ENCODE measurements at regions not wholly inside any gene's neighbourhood (a gene's known extent, or its start where the extent isn't known, plus 50 kb on each side); places are given as distances from the start of the nearest gene placed in this dataset.

DNA sequence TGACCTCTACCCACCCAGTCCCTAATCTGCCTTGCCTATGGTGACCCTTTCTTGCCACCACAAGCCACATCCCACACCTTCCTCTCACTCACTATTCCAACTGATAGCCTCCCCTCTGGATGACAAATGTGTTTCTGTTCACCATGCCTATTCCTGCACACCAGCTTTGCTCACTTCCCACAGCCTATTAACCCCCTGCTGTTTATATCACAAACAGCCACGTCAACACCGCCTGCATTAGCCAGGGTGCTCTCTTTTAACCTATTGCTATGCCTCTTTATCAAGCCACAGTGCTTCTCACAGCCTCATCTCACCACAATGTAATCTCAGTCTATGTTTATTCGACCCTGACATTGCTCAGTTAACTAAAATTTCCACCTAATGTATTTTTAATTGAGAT, 271.8 kb downstream of the SUCLG1 start:
- ChIA-PET RAD21 (ENCODE audit: unreplicated experiment) (no interaction called here), POLR2A (no interaction called here), CTCF (interaction anchor here (1.1 kb wide), 1 partner anchor 11 kb away, joined by 4 read pairs; no protein-coding TSS in a partner anchor), SMC1A (ENCODE audit: uncharacterized antibody, unreplicated experiment) (no interaction called here)
- Histone ChIP-seq H4K20me1 (ENCODE audit: control insufficient read depth, insufficient read depth) (no peaks in the 10 kb centered on the region), H3K9me3 (replicated peaks; ENCODE audit: control insufficient read depth, insufficient read depth, low read length) (no peaks in the 10 kb centered on the region), H3K4me2 (ENCODE audit: control insufficient read depth, insufficient read depth) (no peak overlapping the region), H3K36me3 (ENCODE audit: control insufficient read depth in 2 of 2, insufficient read depth in 2 of 2, low read length in 1 of 2) (no peaks in the 10 kb centered on the region), H3K27ac (ENCODE audit: control insufficient read depth, insufficient read depth) (no peak overlapping the region), H3K4me3 (no peak overlapping the region), H3K79me2 (ENCODE audit: control insufficient read depth, insufficient read depth, low read length) (no peaks in the 10 kb centered on the region), H3K9ac (ENCODE audit: control insufficient read depth, insufficient read depth, low read length) (no peak overlapping the region), H2AFZ (ENCODE audit: control insufficient read depth, low read depth, low read length) (no peak overlapping the region), H3K27me3 (replicated peaks in 1 of 2; ENCODE audit: control insufficient read depth in 2 of 2, insufficient read depth in 2 of 2, low read length in 1 of 2) (no peaks in the 10 kb centered on the region), H3K4me1 (ENCODE audit: control insufficient read depth, insufficient read depth, low read length) (no peaks in the 10 kb centered on the region)
- intact Hi-C loops (cut with micrococcal nuclease; ENCODE audit: unreplicated experiment) (no loop called here), in situ Hi-C loops (cut with MboI) (no loop called here)
- 0% methylated on average over 3 of the region's 3 CpGs for WGBS (ENCODE audit: insufficient coverage, insufficient replicate concordance, low lambda C conversion rate, missing lambda C conversion rate)
- ATAC-seq (no peak), FAIRE-seq (no peak), DNase-seq (ENCODE audit: low read depth, low spot score) (no peak)
- BruUV-seq (replicated peaks) = no TSS peak
- TF ChIP-seq, protein P1, sequence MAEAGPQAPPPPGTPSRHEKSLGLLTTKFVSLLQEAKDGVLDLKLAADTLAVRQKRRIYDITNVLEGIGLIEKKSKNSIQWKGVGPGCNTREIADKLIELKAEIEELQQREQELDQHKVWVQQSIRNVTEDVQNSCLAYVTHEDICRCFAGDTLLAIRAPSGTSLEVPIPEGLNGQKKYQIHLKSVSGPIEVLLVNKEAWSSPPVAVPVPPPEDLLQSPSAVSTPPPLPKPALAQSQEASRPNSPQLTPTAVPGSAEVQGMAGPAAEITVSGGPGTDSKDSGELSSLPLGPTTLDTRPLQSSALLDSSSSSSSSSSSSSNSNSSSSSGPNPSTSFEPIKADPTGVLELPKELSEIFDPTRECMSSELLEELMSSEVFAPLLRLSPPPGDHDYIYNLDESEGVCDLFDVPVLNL (IDR thresholded peaks at IDR 0.05; ENCODE audit: low read depth, low read length) = no peak
- TF ChIP-seq MEF2B (IDR thresholded peaks at IDR 0.05; ENCODE audit: partially characterized antibody, poor library complexity, severe bottlenecking) = no peak

DNA sequence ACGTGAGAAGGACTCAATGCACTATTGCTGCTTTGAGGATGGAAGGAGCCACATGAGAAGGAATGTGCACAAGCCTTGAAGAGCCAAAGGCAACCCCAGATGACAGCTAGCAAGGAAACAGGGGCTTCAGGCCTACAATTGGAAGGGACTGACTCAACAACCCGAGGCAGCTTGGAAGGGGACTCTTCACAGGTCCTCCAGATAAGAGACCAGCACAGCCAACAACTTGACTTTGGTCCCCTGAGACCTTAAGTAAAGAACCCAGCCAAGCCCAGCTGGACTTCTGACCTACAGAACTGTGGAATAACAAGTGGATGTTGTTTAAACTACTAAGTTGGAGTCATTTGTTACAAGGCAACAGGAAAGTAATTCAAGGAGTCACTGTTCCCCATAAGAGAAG, 277.2 kb downstream of the SUCLG1 start:
- no peaks in the 10 kb centered on the region for H3K27me3 ChIP-seq (replicated peaks in 1 of 2; ENCODE audit: control insufficient read depth in 2 of 2, insufficient read depth in 2 of 2, low read length in 1 of 2)
- ChIA-PET POLR2A (no interaction called here), SMC1A (ENCODE audit: uncharacterized antibody, unreplicated experiment) (no interaction called here), CTCF (interaction anchor here (0.7 kb wide), 1 partner anchor 12 kb away, joined by 3 read pairs; no protein-coding TSS in a partner anchor), RAD21 (ENCODE audit: unreplicated experiment) (no interaction called here)
- H3K9me3 ChIP-seq (replicated peaks; ENCODE audit: control insufficient read depth, insufficient read depth, low read length) = no peaks in the 10 kb centered on the region
- H3K4me3 ChIP-seq = no peak overlapping the region
- no peak overlapping the region for H3K27ac ChIP-seq (ENCODE audit: control insufficient read depth, insufficient read depth)
- no peak overlapping the region for H3K9ac ChIP-seq (ENCODE audit: control insufficient read depth, insufficient read depth, low read length)
- DNase-seq (ENCODE audit: low read depth, low spot score) (no peak), ATAC-seq (no peak), FAIRE-seq (no peak)
- no peaks in the 10 kb centered on the region for H3K36me3 ChIP-seq (ENCODE audit: control insufficient read depth in 2 of 2, insufficient read depth in 2 of 2, low read length in 1 of 2)
- 0% methylated on average over 2 of the region's 2 CpGs for WGBS (ENCODE audit: insufficient coverage, insufficient replicate concordance, low lambda C conversion rate, missing lambda C conversion rate)
- intact Hi-C loops (cut with micrococcal nuclease; ENCODE audit: unreplicated experiment) = no loop called here
- H4K20me1 ChIP-seq (ENCODE audit: control insufficient read depth, insufficient read depth) = no peaks in the 10 kb centered on the region
- no TSS peak for BruUV-seq (replicated peaks)
- H3K79me2 ChIP-seq (ENCODE audit: control insufficient read depth, insufficient read depth, low read length) = no peaks in the 10 kb centered on the region
- no peak overlapping the region for H3K4me2 ChIP-seq (ENCODE audit: control insufficient read depth, insufficient read depth)
- in situ Hi-C loops (cut with MboI) = no loop called here
- no peak overlapping the region for H2AFZ ChIP-seq (ENCODE audit: control insufficient read depth, low read depth, low read length)
- H3K4me1 ChIP-seq (ENCODE audit: control insufficient read depth, insufficient read depth, low read length) = no peaks in the 10 kb centered on the region
- TF ChIP-seq, protein P1 (IDR thresholded peaks at IDR 0.05; ENCODE audit: low read depth, low read length) = no peak
- TF ChIP-seq TCF12 (IDR thresholded peaks at IDR 0.05; ENCODE audit: low read depth, low read length) (no peak), NR2F1 (conservative IDR thresholded peaks at IDR 0.05) (no peak), NFYA (IDR thresholded peaks at IDR 0.05; ENCODE audit: borderline replicate concordance, low read depth, low read length) (no peak), HDGF (IDR thresholded peaks at IDR 0.05) (no peak), ZNF24 (IDR thresholded peaks at IDR 0.05) (no peak), BHLHE40 (IDR thresholded peaks at IDR 0.05; ENCODE audit: borderline replicate concordance in 1 of 2, low read depth in 2 of 2, low read length in 1 of 2) (no peak)
- TF ChIP-seq, protein P2, sequence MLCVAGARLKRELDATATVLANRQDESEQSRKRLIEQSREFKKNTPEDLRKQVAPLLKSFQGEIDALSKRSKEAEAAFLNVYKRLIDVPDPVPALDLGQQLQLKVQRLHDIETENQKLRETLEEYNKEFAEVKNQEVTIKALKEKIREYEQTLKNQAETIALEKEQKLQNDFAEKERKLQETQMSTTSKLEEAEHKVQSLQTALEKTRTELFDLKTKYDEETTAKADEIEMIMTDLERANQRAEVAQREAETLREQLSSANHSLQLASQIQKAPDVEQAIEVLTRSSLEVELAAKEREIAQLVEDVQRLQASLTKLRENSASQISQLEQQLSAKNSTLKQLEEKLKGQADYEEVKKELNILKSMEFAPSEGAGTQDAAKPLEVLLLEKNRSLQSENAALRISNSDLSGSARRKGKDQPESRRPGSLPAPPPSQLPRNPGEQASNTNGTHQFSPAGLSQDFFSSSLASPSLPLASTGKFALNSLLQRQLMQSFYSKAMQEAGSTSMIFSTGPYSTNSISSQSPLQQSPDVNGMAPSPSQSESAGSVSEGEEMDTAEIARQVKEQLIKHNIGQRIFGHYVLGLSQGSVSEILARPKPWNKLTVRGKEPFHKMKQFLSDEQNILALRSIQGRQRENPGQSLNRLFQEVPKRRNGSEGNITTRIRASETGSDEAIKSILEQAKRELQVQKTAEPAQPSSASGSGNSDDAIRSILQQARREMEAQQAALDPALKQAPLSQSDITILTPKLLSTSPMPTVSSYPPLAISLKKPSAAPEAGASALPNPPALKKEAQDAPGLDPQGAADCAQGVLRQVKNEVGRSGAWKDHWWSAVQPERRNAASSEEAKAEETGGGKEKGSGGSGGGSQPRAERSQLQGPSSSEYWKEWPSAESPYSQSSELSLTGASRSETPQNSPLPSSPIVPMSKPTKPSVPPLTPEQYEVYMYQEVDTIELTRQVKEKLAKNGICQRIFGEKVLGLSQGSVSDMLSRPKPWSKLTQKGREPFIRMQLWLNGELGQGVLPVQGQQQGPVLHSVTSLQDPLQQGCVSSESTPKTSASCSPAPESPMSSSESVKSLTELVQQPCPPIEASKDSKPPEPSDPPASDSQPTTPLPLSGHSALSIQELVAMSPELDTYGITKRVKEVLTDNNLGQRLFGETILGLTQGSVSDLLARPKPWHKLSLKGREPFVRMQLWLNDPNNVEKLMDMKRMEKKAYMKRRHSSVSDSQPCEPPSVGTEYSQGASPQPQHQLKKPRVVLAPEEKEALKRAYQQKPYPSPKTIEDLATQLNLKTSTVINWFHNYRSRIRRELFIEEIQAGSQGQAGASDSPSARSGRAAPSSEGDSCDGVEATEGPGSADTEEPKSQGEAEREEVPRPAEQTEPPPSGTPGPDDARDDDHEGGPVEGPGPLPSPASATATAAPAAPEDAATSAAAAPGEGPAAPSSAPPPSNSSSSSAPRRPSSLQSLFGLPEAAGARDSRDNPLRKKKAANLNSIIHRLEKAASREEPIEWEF (IDR thresholded peaks at IDR 0.05; ENCODE audit: insufficient replicate concordance, low read depth, low read length) = no peak
